ENCODE measurements at regions not wholly inside any gene's neighbourhood (a gene's known extent, or its start where the extent isn't known, plus 50 kb on each side); places are given as distances from the start of the nearest gene placed in this dataset.
"Not testable (repeated sequence)": the region's sequence is repeated elsewhere in the genome, so short reads cannot be mapped to it uniquely, and the experiment has no call there.

DNA sequence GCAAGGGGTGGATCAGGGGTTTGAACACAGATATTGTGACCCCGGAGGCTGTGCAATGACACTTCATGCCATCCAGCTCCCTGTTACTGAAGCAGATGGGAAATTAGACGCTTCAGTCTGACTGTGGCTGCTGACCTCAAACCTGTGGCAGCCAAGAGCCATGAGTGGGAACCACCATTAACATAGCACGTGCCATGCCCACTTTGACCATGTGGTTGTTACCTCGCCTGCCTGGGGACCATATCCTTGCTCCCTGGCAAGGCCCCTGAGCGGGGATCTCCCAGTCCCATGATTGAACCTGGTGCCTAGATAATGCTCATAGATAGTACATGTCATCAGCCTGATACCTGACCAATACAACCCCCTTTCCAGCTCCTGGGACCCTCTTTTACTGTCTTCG lies 68.9 kb downstream of the CYP26B1 start:
- DNase-seq, result no peak

DNA sequence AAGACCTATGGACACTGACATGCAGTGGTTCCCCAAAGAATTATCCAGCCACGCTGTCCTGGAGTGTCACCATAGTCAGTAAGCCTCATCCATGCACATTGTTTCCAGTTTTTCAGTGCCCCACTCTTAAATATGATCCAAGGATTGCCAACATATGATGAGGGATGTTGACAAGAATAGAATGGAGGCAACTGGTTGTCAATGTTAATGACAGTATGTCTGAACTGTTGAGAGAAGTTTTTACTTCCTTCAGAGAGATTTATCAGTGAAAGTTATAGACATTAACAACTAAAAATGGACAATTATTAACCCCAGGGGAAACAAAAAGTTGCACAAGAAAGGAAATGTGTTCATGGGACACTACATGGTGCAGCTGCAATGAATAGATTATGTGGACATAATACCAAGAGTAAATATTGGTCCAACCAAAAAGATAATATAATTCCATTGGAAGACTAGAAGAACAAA lies 69.9 kb downstream of the CYP26B1 start:
- no peak for DNase-seq

DNA sequence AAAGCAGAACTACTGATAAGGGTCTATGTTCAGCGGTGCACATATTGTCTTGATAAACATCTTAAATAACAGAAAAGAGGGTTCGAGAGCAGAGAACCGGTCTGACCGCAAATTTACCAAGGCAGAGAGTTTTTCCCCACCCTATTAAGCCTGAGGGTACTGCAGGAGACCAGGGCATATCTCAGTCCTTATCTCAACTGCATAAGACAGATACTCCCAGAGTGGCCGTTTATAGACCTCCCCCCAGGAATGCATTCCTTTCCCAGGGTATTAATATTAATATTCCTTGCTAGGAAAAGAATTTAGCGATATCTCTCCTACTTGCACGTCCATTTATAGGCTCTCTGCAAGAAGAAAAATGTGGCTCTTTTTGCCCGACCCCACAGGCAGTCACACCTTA lies 74.3 kb downstream of the CYP26B1 start:
- DNase-seq, result not testable (repeated sequence)

DNA sequence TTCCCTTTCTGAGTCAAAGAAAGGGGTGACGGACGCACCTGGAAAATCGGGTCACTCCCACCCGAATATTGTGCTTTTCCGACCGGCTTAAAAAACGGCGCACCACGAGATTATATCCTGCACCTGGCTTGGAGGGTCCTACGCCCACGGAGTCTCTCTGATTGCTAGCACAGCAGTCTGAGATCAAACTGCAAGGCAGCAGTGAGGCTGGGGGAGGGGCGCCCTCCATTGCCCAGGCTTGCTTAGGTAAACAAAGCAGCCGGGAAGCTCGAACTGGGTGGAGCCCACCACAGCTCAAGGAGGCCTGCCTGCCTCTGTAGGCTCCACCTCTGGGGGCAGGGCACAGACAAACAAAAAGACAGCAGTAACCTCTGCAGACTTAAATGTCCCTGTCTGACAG lies 83.5 kb downstream of the CYP26B1 start:
- not testable (repeated sequence) for DNase-seq

DNA sequence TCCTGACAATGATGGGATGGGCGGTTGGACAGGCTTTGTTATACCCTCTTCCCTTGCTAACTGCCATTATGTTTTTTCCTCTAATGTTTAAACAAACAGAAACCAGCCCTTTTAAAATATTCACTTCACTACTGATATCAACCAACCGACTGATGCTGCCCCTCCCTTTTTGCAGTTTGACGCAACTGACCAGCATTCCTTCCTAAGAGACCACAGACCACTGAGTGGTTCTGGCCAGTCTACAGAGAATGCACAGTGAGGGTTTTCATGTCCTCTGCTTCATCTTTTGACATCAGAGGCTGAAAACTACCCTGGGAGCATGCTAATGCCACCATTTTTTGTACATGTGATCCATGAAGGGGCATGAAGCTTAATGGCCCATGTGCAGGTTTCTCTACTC lies 85.3 kb downstream of the CYP26B1 start:
- DNase-seq, result no peak

DNA sequence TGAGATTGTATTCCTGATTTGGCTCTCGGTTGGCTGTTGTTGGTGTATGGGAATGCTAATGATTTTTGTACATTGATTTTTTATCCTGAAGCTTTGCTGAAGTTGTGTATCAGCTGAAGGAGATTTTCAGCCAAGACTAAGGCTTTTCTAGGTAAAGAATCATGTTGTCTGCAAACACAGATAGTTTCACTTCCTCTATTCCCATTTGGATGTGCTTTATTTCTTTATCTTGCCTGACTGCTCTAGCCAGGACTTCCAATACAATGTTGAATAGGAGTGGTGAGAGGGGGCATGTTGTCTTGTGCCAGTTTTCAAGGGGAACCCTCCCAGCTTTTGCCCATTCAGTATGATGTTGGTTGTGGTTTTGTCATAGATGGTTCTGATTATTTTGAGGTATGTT lies 90.4 kb downstream of the CYP26B1 start:
- DNase-seq, result no peak

DNA sequence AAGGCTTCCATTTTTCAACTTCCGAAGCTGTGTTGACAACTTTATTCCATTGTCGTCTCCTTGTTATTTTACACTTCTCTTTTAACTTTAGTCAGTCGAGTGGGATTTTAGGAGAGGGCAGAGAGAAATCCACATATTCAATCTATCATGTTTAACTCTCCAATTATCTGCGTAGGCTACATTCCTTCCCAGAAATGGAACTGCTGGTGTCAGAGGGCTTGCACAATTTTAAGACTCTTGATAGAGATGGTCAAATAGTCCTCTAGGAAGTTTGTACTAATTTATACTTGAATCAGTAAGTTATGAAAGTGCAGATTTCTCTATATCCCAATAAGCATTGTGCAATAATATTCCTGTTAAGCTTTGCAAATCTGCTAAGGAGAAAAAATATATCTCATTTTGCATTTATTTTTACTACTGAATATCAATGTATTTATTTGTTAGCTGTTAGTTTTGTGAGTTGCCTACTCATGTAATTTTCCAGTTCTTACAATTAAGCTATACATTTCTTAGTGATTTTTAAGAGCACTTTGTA lies 95.6 kb downstream of the CYP26B1 start:
- DNase-seq, result no peak

DNA sequence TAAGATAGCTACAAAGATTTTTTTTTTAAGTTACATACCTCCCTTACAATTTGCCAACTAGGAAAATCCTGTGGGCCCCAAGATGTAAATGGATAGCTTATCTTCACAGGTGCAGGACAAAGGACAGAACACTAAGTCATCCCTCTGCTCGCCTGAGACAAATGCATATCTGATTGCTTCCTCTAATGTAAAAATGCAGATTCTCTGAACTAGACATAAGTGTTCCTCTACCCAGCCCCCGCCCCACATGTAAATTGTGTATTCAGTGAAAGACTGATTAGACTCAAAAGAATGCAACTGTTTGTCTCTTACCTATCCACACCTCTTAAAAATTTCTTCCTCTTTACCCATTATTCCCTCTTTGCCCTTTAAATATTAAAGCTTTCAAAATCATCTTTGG lies 96.5 kb downstream of the CYP26B1 start:
- DNase-seq, result no peak

DNA sequence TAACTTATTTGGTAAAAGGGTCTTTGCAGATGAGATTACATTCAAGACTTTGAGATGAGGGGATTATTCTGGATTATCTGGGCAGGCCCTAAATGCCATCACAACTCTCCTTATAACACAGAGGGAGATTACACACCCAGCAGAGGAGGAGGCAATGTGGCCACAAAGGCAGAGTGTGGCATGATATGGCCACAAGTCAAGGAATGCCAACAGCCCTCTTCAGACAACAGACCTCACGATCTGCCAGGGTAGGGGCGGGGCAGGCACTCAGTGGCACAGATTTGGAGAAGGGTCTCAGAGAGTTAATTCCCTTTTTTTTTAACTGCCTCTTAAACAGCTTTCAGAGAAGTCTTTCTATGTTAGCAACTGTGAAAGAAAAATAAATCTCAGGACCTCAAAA lies 96.9 kb downstream of the CYP26B1 start:
- DNase-seq, result no peak

DNA sequence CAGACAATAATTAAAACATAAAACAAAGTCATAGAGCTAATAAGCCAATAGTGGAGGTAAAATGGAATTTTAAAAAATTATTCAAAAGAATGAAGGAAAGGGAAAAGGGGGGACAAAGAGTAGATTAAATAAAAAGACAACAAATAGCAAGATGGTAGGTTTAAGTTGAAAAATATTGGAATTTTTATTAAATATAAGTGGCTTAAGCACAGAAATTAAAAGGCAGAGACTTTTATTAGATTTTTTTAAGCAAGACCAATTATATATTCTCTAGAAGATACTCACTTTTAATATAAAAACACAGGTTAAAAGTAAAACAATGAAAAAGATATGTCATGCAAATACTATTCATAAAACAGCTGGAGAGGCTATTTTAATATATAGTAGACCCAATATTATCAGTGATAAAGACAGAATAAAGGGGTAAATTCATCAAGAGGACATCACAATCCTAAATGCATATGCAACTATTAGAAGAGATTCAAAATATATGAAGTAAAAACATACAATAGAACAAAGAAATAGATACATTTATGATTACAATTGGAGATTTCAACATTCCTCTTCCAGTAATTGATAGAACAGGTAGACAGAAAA lies 98.7 kb downstream of the CYP26B1 start:
- DNase-seq, result no peak

DNA sequence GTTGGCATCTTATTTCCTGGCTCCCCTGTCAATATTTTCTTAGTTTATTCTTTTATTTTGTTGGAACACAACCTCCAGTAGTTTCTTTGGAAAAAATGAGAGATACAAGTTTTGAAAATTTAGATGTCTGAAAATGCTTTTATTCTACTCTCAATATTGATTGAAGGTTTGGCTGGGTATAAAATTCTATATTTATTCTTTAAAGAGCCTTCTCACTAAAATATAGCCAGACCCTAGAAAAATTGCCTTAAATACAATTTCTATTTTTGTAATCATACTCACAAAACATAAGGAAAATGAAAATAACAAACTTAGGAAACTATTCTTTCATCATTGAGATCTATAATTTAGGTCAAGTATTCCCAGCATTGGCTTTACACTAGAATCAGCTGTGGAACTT lies 103.7 kb downstream of the CYP26B1 start:
- DNase-seq, result no peak

DNA sequence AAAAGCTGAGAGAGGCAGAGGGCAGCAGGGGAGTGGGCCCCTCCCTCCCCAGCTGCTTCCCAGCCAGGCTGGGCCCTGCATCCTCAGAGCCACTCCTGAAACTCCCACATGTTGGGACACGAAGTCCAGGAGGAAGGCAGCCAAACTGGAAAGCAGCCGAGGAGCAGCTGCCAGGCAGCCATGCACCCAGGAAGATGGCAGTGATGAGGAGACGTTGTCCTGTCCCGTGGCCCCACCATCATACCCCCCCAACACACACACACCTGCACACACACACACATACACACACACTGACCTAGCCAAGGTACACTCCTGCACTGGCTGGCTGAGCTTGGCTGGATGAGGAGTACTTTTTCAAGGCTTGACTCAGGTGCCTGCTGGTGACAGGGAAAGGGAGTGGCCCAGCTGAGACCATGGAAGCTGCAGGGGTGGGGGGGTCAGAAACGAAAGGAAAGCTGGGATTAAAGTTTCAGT lies 106.0 kb downstream of the CYP26B1 start:
- DNase-seq, result no peak

DNA sequence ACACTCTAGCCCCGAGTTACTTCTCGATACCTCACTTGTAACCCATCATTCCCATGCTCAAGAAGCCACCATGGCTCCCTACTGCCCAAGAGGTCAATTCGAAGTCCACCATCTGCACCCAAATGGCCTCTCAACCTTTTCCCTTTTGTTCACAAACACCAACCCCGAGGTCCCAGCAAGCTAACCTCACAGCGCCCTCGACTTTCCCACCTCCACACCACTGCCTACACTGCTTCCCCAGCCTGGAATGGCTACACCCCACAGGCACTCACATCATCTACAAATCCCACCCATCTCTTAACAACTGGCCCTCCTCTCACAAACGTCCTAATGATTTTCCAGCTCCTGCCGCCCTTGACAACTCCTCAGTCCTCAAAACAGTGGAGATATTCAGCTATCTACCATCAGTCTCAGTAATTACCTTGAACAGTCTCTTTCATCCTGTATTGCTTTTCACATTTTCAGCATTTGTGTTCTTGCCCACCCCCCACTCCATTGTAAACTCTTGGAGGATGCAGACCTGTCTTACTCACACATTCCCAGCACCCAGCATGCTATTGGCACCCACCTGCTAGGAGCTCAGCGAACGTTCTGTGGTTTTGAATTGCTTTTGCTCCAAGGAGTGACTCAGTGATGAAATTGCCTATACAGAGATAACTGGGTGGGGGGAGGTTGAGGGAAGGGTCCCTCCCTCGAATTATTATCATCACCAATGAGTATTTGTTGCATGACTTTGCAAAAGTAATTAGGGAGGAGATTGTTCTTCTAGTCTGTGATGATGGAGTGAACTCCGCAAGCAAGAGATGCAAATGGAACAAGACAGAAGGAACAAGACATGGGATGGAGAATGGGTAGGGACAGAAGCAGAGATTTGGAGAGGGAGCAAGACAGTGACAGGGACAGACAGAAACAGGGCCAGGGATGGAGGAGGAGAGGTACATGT lies 106.8 kb downstream of the CYP26B1 start:
- no peak for DNase-seq

DNA sequence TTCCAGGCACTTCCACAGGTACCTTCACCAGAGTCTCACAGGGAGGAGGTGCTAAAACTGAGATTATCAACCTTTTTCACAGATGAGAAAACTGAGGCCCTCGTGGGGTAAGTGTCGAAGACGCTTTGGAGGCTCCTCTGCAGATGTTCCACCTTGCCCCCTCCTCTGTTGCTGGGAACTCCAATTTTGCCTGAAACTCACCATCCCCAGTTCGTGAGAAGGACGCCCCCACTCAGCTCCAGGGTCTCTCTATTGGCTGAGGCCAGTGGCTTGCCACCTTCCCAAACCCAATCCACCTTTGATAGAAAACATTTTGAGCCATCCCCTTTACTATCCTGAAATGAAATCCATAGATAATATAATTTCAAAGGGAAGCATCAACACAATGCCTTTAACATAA lies 109.1 kb downstream of the CYP26B1 start:
- no peak for DNase-seq

DNA sequence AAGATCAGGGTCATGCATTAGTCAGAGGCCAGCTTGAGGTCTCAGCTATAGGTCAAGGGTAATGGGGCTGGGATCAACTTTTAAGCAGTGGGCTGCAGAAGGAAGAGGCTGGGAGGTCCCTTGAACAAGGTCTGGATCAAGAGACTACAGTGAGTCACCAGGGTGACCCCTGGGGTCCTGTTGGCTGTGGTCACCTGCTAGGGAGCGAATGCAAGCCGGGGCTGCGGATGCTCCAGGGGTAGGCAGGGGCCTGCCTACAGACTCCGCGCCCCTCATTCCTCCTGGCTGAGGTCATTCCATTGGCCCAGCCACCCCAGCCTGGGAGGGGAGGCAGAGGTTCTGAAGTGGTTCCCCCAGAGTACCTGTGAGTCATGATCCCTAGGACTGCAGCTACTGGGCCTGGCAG lies 110.4 kb downstream of the CYP26B1 start:
- no peak for DNase-seq

DNA sequence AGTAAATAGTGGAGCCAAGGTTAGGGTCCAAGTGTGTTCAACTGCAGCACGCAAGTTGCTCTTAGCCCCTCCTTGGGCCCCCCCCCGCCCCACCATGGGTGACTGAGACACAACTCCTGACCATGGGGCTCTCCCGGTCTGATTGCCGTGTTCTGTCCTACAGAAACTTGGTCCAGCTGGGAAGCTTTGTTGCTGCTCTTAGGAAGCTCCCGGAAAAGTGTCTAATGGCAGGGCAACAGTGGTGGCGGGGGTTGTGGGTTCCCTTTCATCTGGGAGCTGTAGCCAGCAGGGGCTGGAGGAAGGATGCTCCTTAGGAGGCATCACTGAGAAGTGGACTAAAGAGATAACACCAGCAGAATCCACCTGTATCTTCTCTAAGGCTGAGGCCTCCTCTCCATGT lies 111.1 kb downstream of the CYP26B1 start:
- no peak for DNase-seq

DNA sequence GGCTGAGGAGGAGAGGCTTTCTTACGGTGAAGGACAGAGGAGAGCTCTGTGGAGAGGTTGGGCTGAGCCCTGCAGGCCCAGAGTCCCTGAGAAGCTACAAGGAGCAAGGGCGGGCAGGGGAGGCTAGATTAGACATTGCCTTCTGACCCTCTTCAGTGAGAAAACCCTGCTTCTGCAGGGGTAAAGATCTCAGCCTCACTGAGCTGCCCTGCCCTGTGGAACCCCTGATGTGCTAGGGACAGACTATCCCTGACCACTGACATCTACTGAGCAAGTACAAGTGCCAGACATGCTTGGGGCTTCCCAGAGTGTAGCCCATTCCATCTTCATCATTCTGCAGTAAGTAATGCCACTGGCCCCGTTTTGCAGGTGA lies 111.5 kb downstream of the CYP26B1 start:
- DNase-seq, result no peak

DNA sequence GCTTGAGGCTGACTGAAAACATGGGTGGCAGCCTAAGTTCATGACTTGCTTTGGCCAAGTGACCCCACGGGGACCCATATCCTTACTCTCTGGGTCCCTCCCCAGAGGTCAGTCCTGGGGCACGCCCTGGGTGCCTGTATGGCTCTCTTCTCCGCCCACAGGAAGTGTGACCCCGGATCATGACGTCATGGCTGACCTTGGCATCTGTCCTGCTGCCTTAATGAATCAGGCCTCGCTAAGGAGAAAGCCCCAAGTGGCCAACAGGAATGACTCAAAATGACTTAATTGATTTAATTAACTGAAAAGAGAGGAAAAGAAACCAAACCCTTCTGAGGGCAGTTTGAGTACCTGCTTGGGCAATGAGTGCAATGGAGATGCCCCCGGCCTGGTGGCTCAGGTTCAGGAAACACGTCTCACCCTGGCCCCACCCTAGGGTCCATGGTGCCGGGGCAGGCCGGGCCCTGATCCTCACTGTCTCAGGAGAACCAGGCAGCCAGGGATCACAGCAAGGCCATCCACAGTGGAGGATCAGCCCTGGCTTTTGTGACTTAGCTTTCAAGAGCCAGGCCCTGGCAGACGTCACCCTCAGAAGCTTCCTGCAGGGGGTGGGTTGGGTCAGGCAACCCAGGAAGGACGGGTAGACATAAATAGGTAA lies 112.0 kb downstream of the CYP26B1 start:
- DNase-seq, result no peak

DNA sequence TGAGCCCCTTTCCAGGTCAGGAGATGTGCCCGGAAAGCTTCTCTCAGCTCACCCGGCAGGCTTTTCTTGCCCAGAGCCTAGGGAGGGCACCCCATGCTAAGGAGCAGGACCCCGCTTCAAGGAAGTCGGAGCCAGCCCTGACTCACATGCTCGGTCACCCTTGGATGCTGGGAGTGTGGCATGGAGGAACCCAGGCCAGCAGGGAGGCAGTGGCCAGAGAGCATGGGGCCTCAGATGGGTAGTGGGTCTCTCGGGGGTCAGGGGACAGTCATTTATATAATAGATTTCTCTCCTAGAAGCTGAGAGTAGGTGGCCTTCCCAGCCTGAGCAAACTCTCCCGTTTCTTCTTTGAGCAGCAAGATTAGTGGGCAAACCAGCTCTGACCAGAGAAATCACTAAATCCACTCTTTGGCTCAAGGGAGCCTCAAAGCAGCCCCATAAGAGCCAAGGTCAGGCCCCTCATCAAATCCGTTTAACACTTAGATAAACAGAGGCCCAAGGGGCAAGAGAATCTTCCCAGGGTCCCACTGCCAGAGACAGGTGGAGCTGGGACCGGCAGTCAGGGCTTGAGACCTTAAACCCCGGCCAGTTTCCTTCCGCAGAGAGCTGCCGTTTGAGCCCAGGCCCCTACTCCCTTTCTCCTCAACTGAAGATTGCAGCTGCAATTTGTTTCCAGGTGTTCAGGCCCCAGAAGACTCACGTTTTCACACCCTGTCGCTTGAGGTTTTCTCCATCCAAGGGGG lies 113.1 kb downstream of the CYP26B1 start:
- no peak for DNase-seq

DNA sequence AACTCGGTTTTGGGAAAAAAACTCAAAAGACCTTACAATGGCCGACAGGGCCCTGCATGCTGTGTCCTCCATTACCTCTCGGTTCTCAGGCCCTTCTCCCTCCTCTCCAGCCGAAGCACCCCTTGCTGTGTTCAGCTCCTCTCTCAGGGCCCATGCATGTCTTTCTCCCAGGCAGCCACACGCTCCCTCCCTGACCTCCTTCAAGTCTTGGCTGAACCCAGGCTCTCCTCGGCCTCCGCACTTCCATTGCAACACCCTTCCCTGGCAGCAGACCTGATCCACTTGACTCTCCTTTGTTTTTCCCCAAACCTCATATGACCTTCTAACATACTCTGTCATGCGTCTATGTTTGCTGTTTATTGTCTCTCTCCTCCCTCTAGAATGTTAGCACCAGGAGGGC lies 114.0 kb downstream of the CYP26B1 start:
- no peak for DNase-seq

DNA sequence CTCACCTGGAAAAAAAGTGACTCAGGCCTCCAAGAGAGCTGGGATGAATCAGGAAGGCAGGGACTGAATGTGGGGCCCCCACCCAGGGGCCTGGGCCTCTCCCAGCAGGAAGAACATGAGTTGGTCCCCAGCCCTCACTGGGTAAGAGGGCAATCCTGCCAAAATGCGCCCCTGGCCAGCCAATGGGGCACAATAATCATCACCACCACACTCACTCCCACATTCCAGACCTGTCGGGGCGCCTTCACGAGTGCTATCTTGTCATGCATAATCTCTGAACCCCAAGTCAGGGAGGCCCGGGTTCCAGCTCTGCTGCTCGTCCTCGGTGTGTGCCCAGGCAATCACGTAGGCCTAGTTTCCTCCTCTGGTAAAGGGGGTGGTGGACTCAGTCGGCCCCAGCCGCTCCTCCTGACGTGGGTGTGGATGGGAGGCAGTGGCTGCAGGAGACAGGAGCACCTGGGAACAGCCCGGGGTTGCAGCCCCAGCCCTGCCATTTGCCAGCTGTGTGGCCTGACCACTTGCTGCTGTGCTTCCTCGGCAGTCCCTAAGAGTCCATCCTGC lies 115.1 kb downstream of the CYP26B1 start:
- no peak for DNase-seq

DNA sequence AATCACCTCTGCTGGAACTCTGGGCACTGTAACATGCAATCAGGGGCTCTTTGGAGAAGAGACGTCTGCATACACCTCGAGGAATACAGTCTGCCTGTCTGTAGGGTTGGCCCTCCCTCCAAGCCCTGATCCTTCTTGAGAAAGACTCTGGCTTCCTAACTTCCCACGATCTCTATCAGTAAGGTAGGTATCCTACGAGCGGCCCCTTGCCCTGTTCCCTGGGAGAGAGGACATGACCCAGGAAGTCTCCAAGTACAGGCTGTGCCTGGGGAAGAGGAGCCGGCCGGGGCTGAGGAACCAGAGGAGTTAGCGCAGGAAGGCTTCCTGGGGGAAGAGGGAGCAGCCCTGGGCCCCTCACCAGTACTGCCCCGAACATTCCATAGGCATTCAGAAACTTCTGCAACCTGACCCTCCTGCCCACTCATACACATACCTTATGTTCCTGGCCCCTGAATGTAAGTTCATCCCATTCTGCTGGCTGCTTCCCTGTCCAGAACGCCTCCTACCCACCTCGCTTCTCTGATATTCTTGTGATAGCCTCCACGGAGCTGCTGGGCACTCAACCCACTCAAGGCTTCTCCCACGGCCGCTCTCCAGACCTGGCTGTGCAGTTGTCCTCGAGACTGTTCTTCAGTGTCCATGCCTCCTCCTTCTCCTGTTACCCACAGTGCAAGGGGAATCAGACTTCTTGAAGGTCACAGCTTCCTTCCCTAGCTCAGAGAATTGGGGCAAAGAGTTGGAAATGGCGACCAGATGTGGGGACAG lies 116.1 kb downstream of the CYP26B1 start:
- DNase-seq, result no peak
